ENCODE measurements at regions not wholly inside any gene's neighbourhood (a gene's known extent, or its start where the extent isn't known, plus 50 kb on each side); places are given as distances from the start of the nearest gene placed in this dataset.

DNA sequence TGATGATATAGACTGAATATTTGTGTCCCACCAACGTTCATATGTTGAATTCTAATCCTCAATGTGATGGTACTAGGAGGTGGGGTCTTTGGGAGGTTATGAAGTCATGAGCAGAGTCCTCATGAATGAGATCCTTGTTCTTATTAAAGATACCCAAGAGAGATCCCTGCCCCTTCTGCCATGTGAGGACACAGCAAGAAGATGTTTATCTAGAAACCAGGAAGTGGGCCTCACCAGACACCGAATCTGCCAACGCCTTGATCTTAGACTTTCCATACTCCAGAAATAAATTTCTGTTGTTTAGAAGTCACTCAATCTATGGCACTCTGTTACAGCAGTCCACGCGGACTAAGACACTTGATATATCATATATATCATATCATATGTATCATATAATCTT is 67.7 kb upstream of the GCM1 start:
- no peak overlapping the region for H3K4me3 Mint-ChIP-seq
- H3K9me3 Mint-ChIP-seq, result no peaks in the 10 kb centered on the region
- no peaks in the 10 kb centered on the region for H3K27me3 Mint-ChIP-seq
- no peaks in the 10 kb centered on the region for H3K36me3 Mint-ChIP-seq (ENCODE audit: low read depth)
- H3K4me1 Mint-ChIP-seq (ENCODE audit: low read depth), result peaks cover 33% of the 10 kb centered on the region
- no peak overlapping the region for H3K27ac Mint-ChIP-seq

DNA sequence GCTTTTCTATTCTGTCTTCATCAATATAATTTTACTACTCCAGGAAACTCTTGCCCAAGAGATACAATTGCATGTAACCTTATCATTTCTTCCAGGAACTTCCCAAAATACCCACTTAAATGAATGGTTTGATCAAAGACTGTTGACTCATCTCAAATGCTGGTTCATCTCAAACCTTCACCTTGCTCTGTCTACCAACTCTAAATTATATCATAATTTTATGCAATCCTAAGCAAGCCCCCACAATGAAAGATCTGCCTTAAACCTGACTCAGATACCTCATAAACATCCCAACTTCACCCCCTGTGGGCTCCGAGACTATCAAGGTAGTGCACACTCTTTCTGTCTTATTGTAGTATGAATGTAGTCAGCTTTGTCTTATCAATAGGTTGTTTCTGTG is 65.5 kb upstream of the GCM1 start:
- no peaks in the 10 kb centered on the region for H3K27me3 Mint-ChIP-seq
- peaks cover 34% of the 10 kb centered on the region for H3K4me1 Mint-ChIP-seq (ENCODE audit: low read depth)
- no peak overlapping the region for H3K4me3 Mint-ChIP-seq
- H3K9me3 Mint-ChIP-seq, result no peaks in the 10 kb centered on the region
- no peaks in the 10 kb centered on the region for H3K36me3 Mint-ChIP-seq (ENCODE audit: low read depth)
- H3K27ac Mint-ChIP-seq, result no peak overlapping the region

DNA sequence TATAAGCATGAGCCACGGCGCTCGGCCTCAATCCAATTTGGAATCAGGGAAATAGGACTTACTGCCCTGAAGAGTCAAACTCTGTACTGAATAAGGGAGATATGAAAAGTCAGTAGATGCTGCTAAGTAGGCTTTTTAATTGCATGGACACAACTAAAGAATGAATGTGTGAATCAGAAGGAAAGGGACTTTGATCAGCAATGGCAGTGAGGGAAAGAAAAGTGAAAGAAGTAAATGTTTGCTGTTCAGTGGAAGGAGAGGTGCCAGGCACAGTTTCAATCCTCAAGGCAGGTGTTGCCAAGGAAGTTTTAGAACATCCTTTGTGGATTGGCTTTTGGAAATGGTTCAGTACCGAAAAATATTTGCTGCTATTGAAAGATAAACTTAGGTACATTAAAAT is 62.2 kb upstream of the GCM1 start:
- Mint-ChIP-seq H3K36me3 (ENCODE audit: low read depth) (no peaks in the 10 kb centered on the region), H3K27me3 (no peaks in the 10 kb centered on the region), H3K4me3 (no peak overlapping the region), H3K9me3 (no peaks in the 10 kb centered on the region), H3K4me1 (ENCODE audit: low read depth) (peaks cover 22% of the 10 kb centered on the region), H3K27ac (no peak overlapping the region)

DNA sequence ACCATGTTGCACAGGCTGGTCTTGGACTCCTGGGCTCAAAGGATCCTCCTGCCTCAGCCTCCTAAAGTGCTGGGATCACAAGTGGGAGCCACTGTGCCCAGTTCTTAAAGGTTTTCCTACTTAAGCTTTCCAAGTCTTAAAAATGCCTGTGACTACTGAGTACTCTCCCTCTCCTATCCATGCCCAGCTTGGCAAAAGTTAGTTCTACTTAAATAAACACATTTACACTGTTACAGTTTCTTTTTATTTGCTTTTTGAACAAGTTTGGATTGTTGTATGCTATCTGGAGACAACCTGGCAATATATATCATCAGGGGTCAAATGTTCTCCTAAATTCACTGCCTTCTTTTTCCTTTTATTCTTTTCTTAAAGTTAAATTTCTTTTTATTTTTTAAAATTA is 61.0 kb upstream of the GCM1 start:
- no peak overlapping the region for H3K4me3 Mint-ChIP-seq
- H3K4me1 Mint-ChIP-seq (ENCODE audit: low read depth), result peaks cover 13% of the 10 kb centered on the region
- H3K27ac Mint-ChIP-seq, result no peak overlapping the region
- H3K9me3 Mint-ChIP-seq, result no peaks in the 10 kb centered on the region
- no peaks in the 10 kb centered on the region for H3K36me3 Mint-ChIP-seq (ENCODE audit: low read depth)
- H3K27me3 Mint-ChIP-seq, result no peaks in the 10 kb centered on the region

DNA sequence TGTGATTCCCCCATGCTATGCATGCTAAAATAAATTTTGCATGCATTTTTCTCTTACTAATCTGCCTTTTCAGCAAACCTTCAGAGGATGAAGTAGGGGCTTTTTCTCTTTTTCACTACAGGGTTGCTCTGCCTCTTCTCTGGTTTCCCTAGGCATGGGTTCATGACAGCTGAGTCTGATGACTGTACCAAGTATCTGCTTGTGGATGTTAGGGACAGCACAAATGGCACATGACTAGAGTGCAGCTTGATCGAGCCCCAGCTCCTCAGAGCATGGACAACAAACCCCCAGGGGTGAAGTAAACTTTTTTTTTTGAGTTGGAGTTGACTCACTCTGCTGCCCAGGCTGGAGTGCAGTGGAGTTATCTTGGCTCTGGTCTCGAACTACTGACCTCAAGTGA is 57.1 kb upstream of the GCM1 start:
- Mint-ChIP-seq H3K4me1 (ENCODE audit: low read depth) (peaks cover 22% of the 10 kb centered on the region), H3K27me3 (no peaks in the 10 kb centered on the region), H3K9me3 (no peaks in the 10 kb centered on the region), H3K36me3 (ENCODE audit: low read depth) (no peaks in the 10 kb centered on the region), H3K4me3 (no peak overlapping the region), H3K27ac (no peak overlapping the region)

DNA sequence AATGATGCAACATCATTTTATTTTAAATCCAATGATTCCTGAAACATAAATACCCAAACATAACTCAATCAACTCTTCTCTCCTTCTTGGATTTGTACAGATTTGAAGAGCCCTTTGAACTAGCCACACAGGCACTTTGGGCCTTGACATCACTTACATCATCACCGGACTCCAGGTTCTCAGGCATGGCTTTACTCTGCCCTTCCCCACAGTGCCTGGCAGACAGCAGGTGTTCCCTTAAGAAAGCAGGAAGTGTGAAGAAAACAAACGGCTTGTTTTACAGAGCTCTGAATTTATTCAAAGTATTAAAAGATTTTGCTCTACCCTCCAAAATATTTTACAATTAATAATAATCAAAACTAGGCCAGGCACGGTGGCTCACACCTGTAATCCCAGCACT is 54.8 kb upstream of the GCM1 start:
- no peak overlapping the region for H3K27ac Mint-ChIP-seq
- H3K27me3 Mint-ChIP-seq, result no peaks in the 10 kb centered on the region
- no peaks in the 10 kb centered on the region for H3K9me3 Mint-ChIP-seq
- no peak overlapping the region for H3K4me3 Mint-ChIP-seq
- peaks cover 21% of the 10 kb centered on the region for H3K4me1 Mint-ChIP-seq (ENCODE audit: low read depth)
- H3K36me3 Mint-ChIP-seq (ENCODE audit: low read depth), result no peaks in the 10 kb centered on the region

DNA sequence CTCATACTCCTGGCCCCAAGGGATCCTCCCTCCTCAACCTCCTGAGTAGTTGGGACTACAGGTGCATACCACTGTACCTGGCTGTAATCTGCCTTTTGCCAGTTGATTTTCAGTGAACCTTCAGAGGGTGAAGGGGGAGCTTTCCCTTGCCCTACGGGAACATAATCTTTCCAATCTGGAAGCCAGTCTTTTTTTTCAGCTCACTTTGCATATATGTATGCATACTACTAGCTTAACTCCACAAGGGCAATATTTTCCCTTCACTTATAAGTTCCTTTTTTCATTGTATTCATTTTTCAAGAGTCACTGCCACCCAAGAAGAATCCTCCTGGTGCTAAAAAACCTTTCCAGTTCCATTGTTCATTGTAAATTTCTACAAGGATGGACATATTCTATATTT is 53.4 kb upstream of the GCM1 start:
- no peaks in the 10 kb centered on the region for H3K9me3 Mint-ChIP-seq
- H3K4me3 Mint-ChIP-seq, result no peak overlapping the region
- H3K36me3 Mint-ChIP-seq (ENCODE audit: low read depth), result no peaks in the 10 kb centered on the region
- H3K27me3 Mint-ChIP-seq, result no peaks in the 10 kb centered on the region
- peaks cover 21% of the 10 kb centered on the region for H3K4me1 Mint-ChIP-seq (ENCODE audit: low read depth)
- H3K27ac Mint-ChIP-seq, result no peak overlapping the region

DNA sequence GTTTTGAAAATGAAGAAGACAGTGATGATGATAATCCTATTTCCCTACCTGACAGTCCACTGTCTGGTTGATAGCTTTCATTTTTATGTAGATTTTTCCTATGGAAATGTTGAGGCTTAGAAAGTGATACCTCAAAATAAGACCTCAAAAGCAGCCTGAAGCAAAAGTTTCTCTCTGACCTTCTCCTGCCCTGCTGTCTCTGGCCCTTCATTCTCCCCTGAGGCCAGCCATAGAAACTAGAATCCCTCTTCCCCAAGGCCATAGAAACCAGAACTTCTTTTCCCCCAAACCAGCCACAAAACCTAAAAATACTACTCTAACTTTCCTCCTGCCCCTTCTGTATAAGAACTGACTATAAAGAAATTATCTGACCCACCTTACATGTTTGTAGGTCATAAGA is 52.6 kb upstream of the GCM1 start:
- Mint-ChIP-seq H3K27ac (peak overlapping the region; percentile 70), H3K4me3 (no peak overlapping the region), H3K27me3 (no peaks in the 10 kb centered on the region), H3K36me3 (ENCODE audit: low read depth) (no peaks in the 10 kb centered on the region), H3K9me3 (no peaks in the 10 kb centered on the region), H3K4me1 (ENCODE audit: low read depth) (peaks cover 21% of the 10 kb centered on the region)

DNA sequence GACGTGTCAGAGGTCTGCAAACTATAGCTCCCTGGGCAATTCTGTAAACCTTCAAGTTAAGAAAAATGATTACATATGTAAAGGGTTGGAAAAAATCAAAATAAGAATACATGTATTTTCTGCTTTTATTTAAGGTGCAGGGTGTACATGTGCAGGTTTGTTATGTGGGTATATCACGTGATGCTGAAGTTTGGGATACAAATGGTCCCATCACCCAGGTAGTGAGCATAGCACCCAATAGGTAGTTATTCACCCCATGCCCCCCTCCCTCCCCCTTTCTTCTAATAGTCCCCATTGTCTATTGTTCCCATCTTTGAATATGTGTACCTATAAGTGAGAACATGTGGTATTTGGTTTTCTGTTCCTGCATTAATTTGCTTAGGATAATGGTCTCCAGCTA is 51.1 kb upstream of the GCM1 start:
- H3K36me3 Mint-ChIP-seq (ENCODE audit: low read depth), result no peaks in the 10 kb centered on the region
- H3K4me1 Mint-ChIP-seq (ENCODE audit: low read depth), result peaks cover 21% of the 10 kb centered on the region
- no peak overlapping the region for H3K4me3 Mint-ChIP-seq
- H3K27ac Mint-ChIP-seq, result no peak overlapping the region
- no peaks in the 10 kb centered on the region for H3K9me3 Mint-ChIP-seq
- no peaks in the 10 kb centered on the region for H3K27me3 Mint-ChIP-seq

DNA sequence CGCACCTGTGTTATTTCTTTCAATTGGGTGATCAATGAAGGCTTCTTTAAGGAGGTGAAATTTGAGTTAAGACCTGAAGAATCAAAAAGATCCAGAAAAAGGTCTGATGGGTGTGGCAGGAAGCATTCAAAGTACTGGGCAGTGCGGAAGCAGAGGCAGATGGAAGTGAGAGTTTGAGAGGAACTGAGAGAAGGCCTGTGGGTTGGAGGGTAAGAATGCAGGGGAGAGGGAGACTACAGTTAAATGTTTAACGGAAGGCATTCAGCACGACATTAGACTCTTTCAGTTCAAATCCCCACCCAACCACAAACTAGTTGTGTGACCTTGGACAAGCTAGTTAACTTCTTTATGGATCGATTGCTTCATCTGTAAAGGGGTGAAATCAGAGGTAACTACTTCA is 50.5 kb upstream of the GCM1 start:
- Mint-ChIP-seq H3K27me3 (no peaks in the 10 kb centered on the region), H3K27ac (peak overlapping the region; percentile 24), H3K9me3 (no peaks in the 10 kb centered on the region), H3K4me1 (ENCODE audit: low read depth) (peaks cover 19% of the 10 kb centered on the region), H3K36me3 (ENCODE audit: low read depth) (no peaks in the 10 kb centered on the region), H3K4me3 (no peak overlapping the region)
